K562 (cell line): ENCODE measurements at regions not wholly inside any gene's neighbourhood (a gene's known extent, or its start where the extent isn't known, plus 50 kb on each side); places are given as distances from the start of the nearest gene placed in this dataset.
A peak's percentile ranks its signal among the peaks of the same experiment; 100 is the strongest.

Experiments used
- ATAC-seq: fragments of 200-7000 bp; cut with Tn5 transposase; 3 replicates; pipeline ENCODE4 v1.9.1; 2020; ENCODE audit warnings: moderate library complexity
- BruUV-seq: library from RNA; stranded (reverse); fragments of 400-500 nt; replicated peaks from 2 replicates; lab custom pipeline; 2021; lab: Mats Ljungman, UMichigan
- CTCF ChIA-PET: fragments of 300-600 bp; formaldehyde crosslinking; extraction: SDS; loops from one replicate; lab custom pipeline; 2021; ENCODE audit warnings: low intra/inter-chr PET ratio; lab: Yijun Ruan, JAX
- POLR2A ChIA-PET: fragments of 300-600, 350-650 bp; sonication (Branson Sonifier 250); formaldehyde crosslinking; extraction: SDS; loops from one replicate; lab custom pipeline; 2021; ENCODE audit warnings: antibody characterized with exemption, inconsistent platforms; lab: Yijun Ruan, JAX
- DNase-seq, 4 experiments: peaks; one replicate each; pipeline versions ENCODE4 v3.0.0 to v3.0.0-alpha.2; 2011 to 2018; ENCODE audit warnings: low spot score in 3 of 4, mixed read lengths in 3 of 4; ENCODE audit errors: extremely low read depth in 1 of 4
- FAIRE-seq: peaks from 2 replicates; lab custom pipeline; 2011; peaks lifted over from hg19 to GRCh38; lab: Jason Lieb, UNC
- H2AFZ ChIP-seq: 2 replicates; pipeline ENCODE4 v1.6.0; 2011; ENCODE audit warnings: low read depth, low read length, control low read depth, inconsistent platforms
- H3K27ac ChIP-seq: fragments of 200-600 bp; 3 replicates; pipeline ENCODE4 v1.8.0; 2011; ENCODE audit warnings: low read depth, mild to moderate bottlenecking, control low read depth, inconsistent platforms, low read length, moderate library complexity, mixed read lengths; ENCODE audit errors: extremely low read depth
- H3K27me3 ChIP-seq, 2 experiments: fragments of 300-600 bp in 1 of 2; 2 replicates in 1 of 2; 3 replicates in 1 of 2; pipeline versions ENCODE4 v1.6.0 to v1.8.0; 2011; ENCODE audit warnings: inconsistent platforms in 2 of 2, low read length in 2 of 2, mild to moderate bottlenecking in 1 of 2, mixed read lengths in 1 of 2, moderate library complexity in 1 of 2; ENCODE audit not compliant: control insufficient read depth in 2 of 2, insufficient read depth in 2 of 2
- H3K36me3 ChIP-seq: fragments of 300-600 bp; 3 replicates; pipeline ENCODE4 v1.8.0; 2011; ENCODE audit warnings: mild to moderate bottlenecking, low read length, inconsistent platforms; ENCODE audit not compliant: control insufficient read depth, insufficient read depth
- H3K4me1 ChIP-seq, 2 experiments: fragments of 200-600 bp in 1 of 2; replicated peaks in 1 of 2; 2 replicates in 1 of 2; 3 replicates in 1 of 2; pipeline versions ENCODE4 v1.5.1 to v1.8.0; 2011; ENCODE audit warnings: inconsistent platforms in 2 of 2, low read length in 2 of 2, mild to moderate bottlenecking in 1 of 2, mixed read lengths in 1 of 2, moderate library complexity in 1 of 2; ENCODE audit not compliant: control insufficient read depth in 2 of 2, insufficient read depth in 2 of 2
- H3K4me2 ChIP-seq: 2 replicates; pipeline ENCODE4 v1.6.1; 2011; ENCODE audit warnings: low read length, control low read depth, inconsistent platforms, mixed read lengths; ENCODE audit not compliant: insufficient read depth
- H3K4me3 ChIP-seq: fragments of 200-600 bp; sonication (generic), shearing (Covaris generic); 2 replicates; pipeline ENCODE4 v1.5.1; 2016; ENCODE audit warnings: control low read depth, inconsistent platforms
- H3K79me2 ChIP-seq: fragments of 200-600 bp; 3 replicates; pipeline ENCODE4 v1.8.0; 2011; ENCODE audit warnings: low read length, inconsistent platforms; ENCODE audit not compliant: control insufficient read depth, insufficient read depth
- H3K9ac ChIP-seq, 2 experiments: 2 replicates each; pipeline versions ENCODE4 v1.6.0 to v1.6.1; 2011; ENCODE audit warnings: low read depth in 2 of 2, low read length in 2 of 2, control low read depth in 1 of 2, inconsistent platforms in 1 of 2, mild to moderate bottlenecking in 1 of 2, mixed read lengths in 1 of 2; ENCODE audit not compliant: insufficient read depth in 1 of 2
- H3K9me1 ChIP-seq: one replicate; pipeline ENCODE4 v1.6.0; 2011; ENCODE audit warnings: inconsistent platforms, mild to moderate bottlenecking, low read length, moderate library complexity; ENCODE audit not compliant: control insufficient read depth, insufficient read depth
- H3K9me3 ChIP-seq: replicated peaks from 2 replicates; pipeline ENCODE4 v1.5.1; 2011; ENCODE audit warnings: low read depth, low read length, inconsistent platforms; ENCODE audit not compliant: control insufficient read depth, insufficient read depth
- H4K20me1 ChIP-seq: replicated peaks from 2 replicates; pipeline ENCODE4 v1.6.1; 2011; ENCODE audit warnings: low read length, inconsistent platforms, mixed read lengths; ENCODE audit not compliant: control insufficient read depth, insufficient read depth
- CBX3 ChIP-seq, 2 experiments: IDR thresholded peaks; 1 replicate in 1 of 2; 2 replicates in 1 of 2; pipeline ENCODE4 v1.6.1; 2012; ENCODE audit warnings: inconsistent platforms in 2 of 2, low read length in 2 of 2, borderline replicate concordance in 1 of 2, control low read depth in 1 of 2
- HNRNPH1 ChIP-seq: fragments of 200-400 bp; formaldehyde crosslinking; optimal IDR thresholded peaks from 2 replicates; pipeline ENCODE3; 2017; ENCODE audit warnings: low read depth, mild to moderate bottlenecking, low read length, moderate library complexity
- IFI16 ChIP-seq: fragments of 250-450 bp; sonication (Bioruptor Pico); IDR thresholded peaks from 2 replicates; pipeline ENCODE4 v2.1.2; 2022; ENCODE audit warnings: mild to moderate bottlenecking, inconsistent platforms
- KDM1A ChIP-seq, 2 experiments: fragments of 450-650 bp; IDR thresholded peaks; 2 replicates each; pipeline ENCODE4 v1.6.1; 2016; ENCODE audit warnings: mild to moderate bottlenecking in 2 of 2
- KLF13 ChIP-seq: fragments of 450-650 bp; IDR thresholded peaks from 2 replicates; pipeline ENCODE4 v1.6.1; 2016; ENCODE audit warnings: missing genetic modification characterization, low read depth, mild to moderate bottlenecking, missing compliant biosample characterization, moderate library complexity, borderline replicate concordance
- MBD2 ChIP-seq: sonication (generic); IDR thresholded peaks from 2 replicates; pipeline ENCODE4 v1.6.1; 2016; ENCODE audit warnings: low read depth, borderline replicate concordance
- POLR2B ChIP-seq: fragments of 450-650 bp; IDR thresholded peaks from 2 replicates; pipeline ENCODE4 v1.6.1; 2018; ENCODE audit warnings: low read depth; ENCODE audit not compliant: partially characterized antibody
- TAF1 ChIP-seq: IDR thresholded peaks from 2 replicates; pipeline ENCODE4 v1.6.1; 2011; ENCODE audit warnings: mild to moderate bottlenecking, low read length, moderate library complexity; ENCODE audit not compliant: insufficient read depth, control insufficient read depth, severe bottlenecking; ENCODE audit errors: extremely low read depth
- TAF15 ChIP-seq: fragments of 200-400 bp; formaldehyde crosslinking; IDR thresholded peaks from 2 replicates; pipeline ENCODE4 v1.6.1; 2017; ENCODE audit warnings: mild to moderate bottlenecking, low read depth, low read length, moderate library complexity
- ZNF311 ChIP-seq: fragments of 250-450 bp; sonication (Bioruptor Pico); IDR thresholded peaks from 2 replicates; pipeline ENCODE4 v1.4.0; 2020; ENCODE audit warnings: mild to moderate bottlenecking, moderate library complexity
- ZNF507 ChIP-seq: conservative IDR thresholded peaks from 2 replicates; pipeline ENCODE4 v1.6.1; 2017; ENCODE audit warnings: missing genetic modification characterization, missing compliant biosample characterization
- WGBS: fragments of 100-300 bp; shearing (Covaris generic); methylation state at CpG from one replicate; pipeline ENCODE4 v1.1.6; 2016; ENCODE audit warnings: low coverage, mixed read lengths; ENCODE audit not compliant: insufficient coverage; ENCODE audit errors: missing lambda C conversion rate; 5-methylcytosine and 5-hydroxymethylcytosine counted together
- in situ Hi-C: fragments of 300-500 bp; cut with MboI; formaldehyde crosslinking; loops from 4 replicates; pipeline ENCODE4 v1.15.0; 2018; ENCODE audit warnings: inconsistent platforms, mixed read lengths
- intact Hi-C: fragments of 100-400 bp; cut with micrococcal nuclease; formaldehyde crosslinking; loops from 2 replicates; pipeline ENCODE4 v1.14.2; 2022
- TF ChIP-seq, protein P1 (sequence below): sonication (generic); formaldehyde crosslinking; IDR thresholded peaks from 2 replicates; pipeline ENCODE4 v1.8.0; 2022; ENCODE audit warnings: mild to moderate bottlenecking, missing genetic modification reagents
- TF ChIP-seq, protein P2 (sequence below): sonication (generic); formaldehyde crosslinking; IDR thresholded peaks from 2 replicates; pipeline ENCODE4 v1.9.0; 2022; ENCODE audit warnings: mild to moderate bottlenecking, missing genetic modification reagents

DNA sequence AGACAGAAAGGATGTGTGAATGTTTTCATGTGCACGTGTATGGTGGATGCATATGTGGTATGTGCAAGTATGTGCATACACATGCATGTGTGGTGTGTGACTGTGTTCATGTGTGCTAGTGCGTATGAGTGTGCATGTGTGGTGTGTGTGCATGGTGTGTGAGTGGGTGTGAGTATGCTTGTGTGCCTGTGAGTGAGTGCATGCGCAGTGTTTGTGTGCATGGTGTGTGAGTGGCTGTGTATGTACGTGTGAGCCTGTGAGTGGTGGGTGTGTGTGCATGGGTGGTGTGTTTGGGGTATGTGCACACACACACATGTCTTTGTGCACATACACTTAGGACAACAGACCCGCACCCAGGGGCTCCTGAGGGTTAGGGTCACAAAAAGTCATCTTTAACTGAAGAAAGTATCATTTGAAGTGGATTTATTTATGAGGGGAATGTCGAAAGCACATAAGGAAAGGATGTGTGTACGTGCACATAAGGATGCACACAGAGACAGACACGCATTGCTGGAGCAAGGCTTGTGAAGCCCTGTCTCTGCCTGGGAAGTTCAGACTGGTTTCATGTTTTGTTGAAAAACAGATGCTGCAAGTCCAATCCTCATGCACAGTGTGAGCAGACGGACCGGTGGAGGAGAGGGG lies 237.0 kb downstream of the SYK start:
- Histone ChIP-seq H3K4me3 (no peak overlapping the region), H3K9me1 (no peaks in the 10 kb centered on the region), H3K36me3 (no peaks in the 10 kb centered on the region), H3K4me1 (peaks cover 5 to 10% of the 10 kb centered on the region in 2 experiments; a peak in 3 of 5 replicates), H3K9me3 (no peaks in the 10 kb centered on the region), H2AFZ (no peak overlapping the region; the same call in 1 of the 2 replicates), H3K79me2 (no peaks in the 10 kb centered on the region), H3K27me3 (peaks cover 2 to 54% of the 10 kb centered on the region in 2 experiments; a peak in 3 of 5 replicates), H3K9ac (no peak overlapping the region), H4K20me1 (no peaks in the 10 kb centered on the region), H3K4me2 (no peak overlapping the region), H3K27ac (no peak overlapping the region)
- FAIRE-seq (no peak), ATAC-seq (no peak), DNase-seq (no peak)
- no TSS peak for BruUV-seq
- TF ChIP-seq HNRNPH1 (no peak), KDM1A (IDR thresholded peaks at IDR 0.05) (peak in 1 of 2 experiments; percentile 9; a peak in 1 of 4 replicates)
- ChIA-PET CTCF (no interaction called here), POLR2A (no interaction called here)
- in situ Hi-C loops: no loop called here
- 18% methylated on average over 10 of the region's 10 CpGs for WGBS
- intact Hi-C loops: loop anchor here (5.0 to 10.0 kb wide), 4 partner anchors 124 to 636 kb away; no protein-coding TSS in a partner anchor

DNA sequence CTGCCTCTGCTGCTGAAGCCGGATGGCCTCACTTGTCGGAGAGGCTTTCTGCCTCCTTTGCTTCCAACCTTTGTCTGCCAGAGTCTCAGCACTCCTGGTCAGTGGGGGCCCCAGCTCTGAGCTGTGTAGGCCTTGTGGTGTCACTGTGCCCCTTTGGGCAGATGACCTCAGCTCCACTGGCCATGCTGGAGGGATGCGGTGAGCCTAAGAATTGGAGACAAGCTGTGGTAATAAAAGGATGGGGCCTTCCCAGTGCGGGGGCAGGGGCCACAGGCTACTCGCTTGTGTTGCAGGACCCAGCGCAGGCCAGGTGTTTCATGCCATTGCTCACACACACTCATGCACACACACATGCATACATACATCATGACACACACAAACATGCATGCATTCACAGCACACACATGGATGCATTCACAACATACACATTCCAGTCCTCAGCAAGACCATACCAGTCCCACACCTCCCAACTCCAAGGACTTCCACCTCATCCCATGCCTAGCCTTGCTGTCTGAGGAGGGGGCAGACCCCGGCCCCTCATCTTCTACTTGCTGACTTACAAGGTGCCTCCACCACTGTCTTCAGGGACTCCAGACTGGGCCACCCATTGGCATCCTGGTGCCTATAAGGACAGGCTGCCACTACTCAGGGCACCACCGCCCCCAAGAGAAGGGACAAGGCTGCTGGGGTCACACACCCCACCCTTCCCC lies 237.7 kb downstream of the SYK start:
- DNase-seq (no peak), ATAC-seq (no peak), FAIRE-seq (no peak)
- no peak overlapping the region for H3K27ac ChIP-seq
- no peaks in the 10 kb centered on the region for H3K9me1 ChIP-seq
- H3K79me2 ChIP-seq: no peaks in the 10 kb centered on the region
- intact Hi-C loops: loop anchor here (5.0 to 10.0 kb wide), 4 partner anchors 124 to 636 kb away; no protein-coding TSS in a partner anchor
- WGBS: 6% methylated on average over 6 of the region's 8 CpGs
- H3K36me3 ChIP-seq: no peaks in the 10 kb centered on the region
- in situ Hi-C loops: no loop called here
- no peak overlapping the region for H3K9ac ChIP-seq
- CTCF ChIA-PET: no interaction called here
- no peak overlapping the region for H3K4me2 ChIP-seq
- H3K9me3 ChIP-seq: no peaks in the 10 kb centered on the region
- POLR2A ChIA-PET: no interaction called here
- no TSS peak for BruUV-seq
- H3K27me3 ChIP-seq: peaks cover 2 to 58% of the 10 kb centered on the region in 2 experiments; a peak in 3 of 5 replicates
- H2AFZ ChIP-seq: no peak overlapping the region
- no peaks in the 10 kb centered on the region for H4K20me1 ChIP-seq
- peaks cover 5 to 10% of the 10 kb centered on the region in 2 experiments; a peak in 3 of 5 replicates for H3K4me1 ChIP-seq
- H3K4me3 ChIP-seq: no peak overlapping the region
- no peak for TF ChIP-seq MBD2
- no peak for TF ChIP-seq TAF1
- no peak for TF ChIP-seq IFI16
- TF ChIP-seq CBX3 (IDR thresholded peaks at IDR 0.05; ENCODE audit: borderline replicate concordance in 1 of 2, low read length in 2 of 2): no peak
- TF ChIP-seq KLF13 (tag): no peak
- no peak for TF ChIP-seq POLR2B
- TF ChIP-seq TAF15: no peak
- TF ChIP-seq, protein P1, sequence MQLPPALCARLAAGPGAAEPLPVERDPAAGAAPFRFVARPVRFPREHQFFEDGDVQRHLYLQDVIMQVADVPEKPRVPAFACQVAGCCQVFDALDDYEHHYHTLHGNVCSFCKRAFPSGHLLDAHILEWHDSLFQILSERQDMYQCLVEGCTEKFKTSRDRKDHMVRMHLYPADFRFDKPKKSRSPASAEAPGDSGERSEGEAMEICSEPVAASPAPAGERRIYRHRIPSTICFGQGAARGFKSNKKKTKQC (CRISPR knock-in tag): no peak
- TF ChIP-seq ZNF311: no peak
- TF ChIP-seq, protein P2, sequence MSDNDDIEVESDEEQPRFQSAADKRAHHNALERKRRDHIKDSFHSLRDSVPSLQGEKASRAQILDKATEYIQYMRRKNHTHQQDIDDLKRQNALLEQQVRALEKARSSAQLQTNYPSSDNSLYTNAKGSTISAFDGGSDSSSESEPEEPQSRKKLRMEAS (CRISPR knock-in tag): no peak
- no peak for TF ChIP-seq ZNF507
